Erythroblast (primary cell): ENCODE measurements at regions not wholly inside any gene's neighbourhood (a gene's known extent, or its start where the extent isn't known, plus 50 kb on each side); places are given as distances from the start of the nearest gene placed in this dataset.

ENCODE experiments used
- GATA1 ChIP-seq: IDR thresholded peaks from 2 replicates; pipeline ENCODE4 v1.6.1; 2011; ENCODE audit warnings: low read depth, mild to moderate bottlenecking, control low read depth, low read length, moderate library complexity
- POLR2A ChIP-seq: IDR thresholded peaks from 2 replicates; pipeline ENCODE4 v1.6.1; 2011; ENCODE audit warnings: mild to moderate bottlenecking, low read length

DNA sequence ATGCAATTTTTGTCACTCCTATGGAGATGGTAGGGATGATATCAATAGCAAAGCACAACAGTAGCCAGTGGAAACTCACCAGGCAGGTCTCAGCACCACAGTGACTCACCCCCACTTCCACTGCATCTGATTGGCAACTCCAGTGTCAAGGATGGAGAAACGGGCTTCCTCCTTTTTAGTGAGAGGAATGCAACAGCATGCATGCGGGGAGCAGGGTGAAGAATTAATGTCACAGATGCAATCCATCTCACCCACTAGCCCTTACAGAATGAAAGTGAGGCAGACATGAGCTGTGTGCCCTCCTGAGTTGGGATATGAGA is 467.0 kb upstream of the C16orf82 start:
- TF ChIP-seq POLR2A (no peak), GATA1 (no peak)
